ENCODE measurements at regions not wholly inside any gene's neighbourhood (a gene's known extent, or its start where the extent isn't known, plus 50 kb on each side); places are given as distances from the start of the nearest gene placed in this dataset.

DNA sequence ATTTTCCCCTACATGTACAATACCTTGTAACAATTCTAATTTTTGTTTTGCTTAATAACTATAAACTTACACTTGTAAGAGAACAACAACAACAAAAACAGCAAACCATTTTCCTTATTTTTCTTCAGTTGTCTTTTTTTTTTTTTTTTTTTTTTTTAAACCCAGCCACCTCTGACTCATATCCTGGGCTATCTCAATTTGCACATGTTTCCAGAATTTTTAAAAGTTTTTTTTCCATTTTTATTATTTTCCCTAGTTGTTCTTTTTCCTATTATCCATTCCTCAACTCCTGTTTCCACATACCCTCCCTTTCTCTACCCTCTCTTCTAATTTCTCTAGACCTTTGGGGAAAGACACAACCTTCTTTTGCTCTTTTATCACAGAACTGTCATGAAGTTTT is 112.5 kb downstream of the EFEMP1 start:
- Histone ChIP-seq H3K27me3 (no peaks in the 10 kb centered on the region), H3K27ac (no peak overlapping the region), H3K9me3 (no peaks in the 10 kb centered on the region), H3K36me3 (no peaks in the 10 kb centered on the region), H3K4me3 (no peak overlapping the region), H3K4me1 (no peaks in the 10 kb centered on the region)
- intact Hi-C loops (cut with DNase I), result no loop called here
- DNase-seq (no peak), ATAC-seq (no peak)
- TF ChIP-seq, protein P1, sequence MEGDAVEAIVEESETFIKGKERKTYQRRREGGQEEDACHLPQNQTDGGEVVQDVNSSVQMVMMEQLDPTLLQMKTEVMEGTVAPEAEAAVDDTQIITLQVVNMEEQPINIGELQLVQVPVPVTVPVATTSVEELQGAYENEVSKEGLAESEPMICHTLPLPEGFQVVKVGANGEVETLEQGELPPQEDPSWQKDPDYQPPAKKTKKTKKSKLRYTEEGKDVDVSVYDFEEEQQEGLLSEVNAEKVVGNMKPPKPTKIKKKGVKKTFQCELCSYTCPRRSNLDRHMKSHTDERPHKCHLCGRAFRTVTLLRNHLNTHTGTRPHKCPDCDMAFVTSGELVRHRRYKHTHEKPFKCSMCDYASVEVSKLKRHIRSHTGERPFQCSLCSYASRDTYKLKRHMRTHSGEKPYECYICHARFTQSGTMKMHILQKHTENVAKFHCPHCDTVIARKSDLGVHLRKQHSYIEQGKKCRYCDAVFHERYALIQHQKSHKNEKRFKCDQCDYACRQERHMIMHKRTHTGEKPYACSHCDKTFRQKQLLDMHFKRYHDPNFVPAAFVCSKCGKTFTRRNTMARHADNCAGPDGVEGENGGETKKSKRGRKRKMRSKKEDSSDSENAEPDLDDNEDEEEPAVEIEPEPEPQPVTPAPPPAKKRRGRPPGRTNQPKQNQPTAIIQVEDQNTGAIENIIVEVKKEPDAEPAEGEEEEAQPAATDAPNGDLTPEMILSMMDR (IDR thresholded peaks at IDR 0.05), result no peak

DNA sequence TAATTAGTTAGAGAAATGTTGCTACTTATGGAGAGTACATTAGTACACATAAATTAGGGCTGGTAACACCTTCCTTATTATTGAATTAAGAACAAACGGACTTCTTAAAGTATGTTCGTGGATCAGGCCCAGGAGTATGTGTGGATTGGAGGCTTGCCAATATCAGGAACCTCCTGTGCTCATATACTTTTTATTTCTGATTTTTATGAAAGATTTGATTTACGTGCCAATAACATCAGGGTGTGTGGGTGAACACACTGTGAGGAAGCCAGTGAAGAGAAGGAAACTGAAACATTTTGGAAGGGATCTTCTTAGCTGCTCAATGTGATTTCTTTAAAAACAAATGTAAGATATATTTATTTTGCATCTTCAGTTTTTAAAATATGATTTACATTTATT is 113.0 kb downstream of the EFEMP1 start:
- H3K36me3 ChIP-seq, result no peaks in the 10 kb centered on the region
- no peak for ATAC-seq
- TF ChIP-seq, protein P1 (IDR thresholded peaks at IDR 0.05), result no peak
- no peaks in the 10 kb centered on the region for H3K4me1 ChIP-seq
- no peak overlapping the region for H3K4me3 ChIP-seq
- no peak for DNase-seq
- no peaks in the 10 kb centered on the region for H3K27me3 ChIP-seq
- H3K27ac ChIP-seq, result no peak overlapping the region
- intact Hi-C loops (cut with DNase I), result no loop called here
- H3K9me3 ChIP-seq, result no peaks in the 10 kb centered on the region

DNA sequence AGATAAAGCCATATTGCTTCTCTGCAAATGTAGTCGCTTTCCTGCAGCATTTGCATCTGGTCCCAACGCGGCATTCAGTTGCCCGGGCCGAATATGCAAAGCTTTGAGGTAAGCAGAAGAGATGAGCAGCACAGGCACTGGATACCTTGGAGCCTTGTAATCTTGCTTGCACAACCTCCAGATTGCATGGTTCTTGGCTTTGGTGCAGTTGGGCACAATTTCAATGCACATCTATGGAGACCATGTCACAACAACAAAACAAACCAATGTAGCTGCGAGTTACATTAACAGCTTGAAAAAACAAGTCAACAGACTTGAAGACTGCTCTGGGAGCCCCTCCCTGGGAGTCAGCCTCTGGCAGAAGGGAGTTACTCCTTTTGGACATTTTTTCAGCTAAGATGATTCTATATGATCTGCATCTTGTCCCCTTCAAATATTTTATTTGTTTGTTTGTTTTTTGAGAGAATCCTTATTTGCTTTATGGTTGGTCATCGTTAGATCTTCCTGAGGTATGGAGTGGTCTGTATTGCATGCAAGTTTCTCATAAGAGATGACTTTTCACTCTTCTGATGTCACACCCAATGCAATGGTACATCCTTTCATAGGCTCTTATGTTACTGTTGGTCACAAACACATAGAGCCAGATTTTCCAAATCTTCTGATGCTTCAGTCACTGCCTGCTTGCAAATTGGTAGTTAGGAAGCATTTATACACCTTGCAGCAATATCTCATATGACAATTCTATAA is 113.5 kb downstream of the EFEMP1 start:
- Histone ChIP-seq H3K4me1 (no peaks in the 10 kb centered on the region), H3K27ac (no peak overlapping the region), H3K4me3 (no peak overlapping the region), H3K9me3 (no peaks in the 10 kb centered on the region), H3K36me3 (no peaks in the 10 kb centered on the region), H3K27me3 (no peaks in the 10 kb centered on the region)
- TF ChIP-seq, protein P1 (IDR thresholded peaks at IDR 0.05), result no peak
- no peak for ATAC-seq
- no peak for DNase-seq
- intact Hi-C loops (cut with DNase I), result no loop called here

DNA sequence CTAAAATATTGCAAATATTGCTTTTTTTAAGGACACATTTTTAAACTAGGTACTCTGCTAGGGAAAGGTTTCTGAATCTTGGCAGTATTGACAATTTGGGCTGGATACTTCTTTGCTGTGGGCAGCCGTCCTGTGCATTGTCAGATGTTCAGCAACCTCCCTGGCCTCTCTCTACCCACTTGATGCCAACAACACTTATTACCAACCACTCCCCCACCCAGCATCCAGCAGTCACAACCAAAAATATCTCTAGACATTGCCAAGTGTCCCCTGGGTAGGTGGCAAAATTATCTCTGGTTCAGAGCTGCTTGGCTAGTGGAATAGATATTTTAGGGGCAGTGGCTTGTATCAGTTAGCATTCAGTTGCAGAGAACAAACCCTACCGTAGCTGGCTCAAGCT is 114.3 kb upstream of the PNPT1 start:
- ATAC-seq, result no peak
- H3K4me3 ChIP-seq, result no peak overlapping the region
- DNase-seq, result no peak
- no peaks in the 10 kb centered on the region for H3K4me1 ChIP-seq
- H3K27ac ChIP-seq, result no peak overlapping the region
- intact Hi-C loops (cut with DNase I), result no loop called here
- no peaks in the 10 kb centered on the region for H3K36me3 ChIP-seq
- TF ChIP-seq, protein P1 (IDR thresholded peaks at IDR 0.05), result no peak
- no peaks in the 10 kb centered on the region for H3K9me3 ChIP-seq
- H3K27me3 ChIP-seq, result no peaks in the 10 kb centered on the region

DNA sequence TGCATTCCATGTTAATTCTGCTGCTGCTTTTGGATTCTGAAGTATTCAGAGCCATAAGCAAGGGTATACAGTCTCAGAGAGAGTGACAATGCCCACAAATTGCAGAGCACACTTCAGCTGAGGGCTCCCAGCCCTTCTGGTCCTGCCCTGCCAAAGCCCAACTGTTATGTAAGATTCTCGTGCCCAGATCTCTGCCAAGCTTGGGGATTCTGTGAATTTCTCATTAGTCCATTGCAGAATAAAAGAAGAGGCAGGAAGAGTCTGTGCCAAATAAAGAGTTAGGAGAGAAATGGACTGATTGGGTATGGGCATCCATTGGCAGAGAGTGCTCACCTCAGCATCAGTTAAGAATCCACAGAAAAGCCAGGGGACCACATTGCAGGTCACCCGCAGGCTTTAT is 112.0 kb upstream of the PNPT1 start:
- intact Hi-C loops (cut with DNase I), result no loop called here
- Histone ChIP-seq H3K4me1 (no peaks in the 10 kb centered on the region), H3K4me3 (no peak overlapping the region), H3K9me3 (no peaks in the 10 kb centered on the region), H3K27ac (no peak overlapping the region), H3K36me3 (no peaks in the 10 kb centered on the region), H3K27me3 (no peaks in the 10 kb centered on the region)
- ATAC-seq (peak; percentile 28), DNase-seq (no peak)
- TF ChIP-seq, protein P1 (IDR thresholded peaks at IDR 0.05), result no peak

DNA sequence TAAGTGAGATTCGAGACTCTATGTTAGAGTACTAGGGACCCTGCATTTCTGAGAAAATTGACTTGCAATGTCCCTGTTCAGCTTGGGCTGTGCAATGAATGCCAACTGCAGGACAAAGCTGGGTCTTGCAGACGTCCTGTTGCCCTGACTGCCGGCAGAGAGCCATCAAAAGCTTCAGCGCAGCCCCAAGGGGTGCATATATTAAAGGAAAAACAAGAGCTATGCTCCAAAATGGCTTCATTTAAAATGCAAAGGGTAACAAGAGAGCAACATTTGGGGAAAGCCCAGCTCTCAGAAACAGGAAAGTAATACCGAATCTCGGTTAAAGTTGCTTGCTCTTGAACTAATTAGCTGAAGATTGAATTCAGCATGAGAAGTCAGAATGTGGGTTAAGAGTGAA is 110.9 kb upstream of the PNPT1 start:
- H3K27ac ChIP-seq, result no peak overlapping the region
- no peaks in the 10 kb centered on the region for H3K9me3 ChIP-seq
- H3K27me3 ChIP-seq, result no peaks in the 10 kb centered on the region
- H3K36me3 ChIP-seq, result no peaks in the 10 kb centered on the region
- intact Hi-C loops (cut with DNase I), result no loop called here
- no peak for ATAC-seq
- TF ChIP-seq, protein P1 (IDR thresholded peaks at IDR 0.05), result no peak
- no peak overlapping the region for H3K4me3 ChIP-seq
- DNase-seq, result no peak
- no peaks in the 10 kb centered on the region for H3K4me1 ChIP-seq
